Lower leg skin (tissue), 4 donors: ENCODE measurements at regions not wholly inside any gene's neighbourhood (a gene's known extent, or its start where the extent isn't known, plus 50 kb on each side); places are given as distances from the start of the nearest gene placed in this dataset.
"Not testable (repeated sequence)": the region's sequence is repeated elsewhere in the genome, so short reads cannot be mapped to it uniquely, and the experiment has no call there.

Experiments used
- DNase-seq, 2 donors: peaks; one replicate each; pipeline ENCODE4 v3.0.0-alpha.2; 2019; ENCODE audit warnings: low spot score in 2 of 2
- H3K4me3 ChIP-seq: fragments of 200-600 bp; sonication (generic); 2 replicates; pipeline ENCODE4 v1.5.1; 2017; ENCODE audit warnings: mild to moderate bottlenecking, low read depth; ENCODE audit not compliant: poor library complexity, severe bottlenecking
- CTCF ChIP-seq, 3 donors: fragments of 450-650 bp; IDR thresholded peaks; one replicate each; pipeline ENCODE4 v1.5.1; 2016; ENCODE audit warnings: antibody characterized with exemption in 3 of 3, mild to moderate bottlenecking in 3 of 3, moderate library complexity in 2 of 3
- POLR2A ChIP-seq, 2 donors: fragments of 450-650 bp; IDR thresholded peaks; one replicate each; pipeline ENCODE4 v1.6.1; 2016 to 2017; ENCODE audit warnings: antibody characterized with exemption in 2 of 2, mild to moderate bottlenecking in 1 of 2, moderate library complexity in 1 of 2
- WGBS, 2 donors: methylation state at CpG; one replicate each; pipeline ENCODE4 v1.1.5; 2018; 5-methylcytosine and 5-hydroxymethylcytosine counted together
- intact Hi-C: fragments of 100-400 bp; cut with DNase I; formaldehyde crosslinking; loops from one replicate; pipeline ENCODE4 v1.15.0; 2023; ENCODE audit warnings: low total_unique reads

GRCh38 chr4:155442267-155443105, 65.7 kb upstream of the MAP9 start:
- 54 to 58% methylated on average over 10 of the region's 10 CpGs for WGBS, 2 donors
- H3K4me3 ChIP-seq = no peak overlapping the region
- DNase-seq = peak; percentile 75 to 95
- intact Hi-C loops = no loop called here
- TF ChIP-seq CTCF (IDR thresholded peaks at IDR 0.05) (peak in 1 of 3 donors; percentile 31), POLR2A (IDR thresholded peaks at IDR 0.05) (no peak)

GRCh38 chr4:155441475-155441874, 64.7 kb upstream of the MAP9 start:
- intact Hi-C loops = no loop called here
- TF ChIP-seq CTCF (IDR thresholded peaks at IDR 0.05) (no peak), POLR2A (IDR thresholded peaks at IDR 0.05) (no peak)
- no peak overlapping the region for H3K4me3 ChIP-seq
- DNase-seq = no peak
- 83 to 87% methylated on average over 1 of the region's 1 CpG for WGBS, 2 donors

- 96 to 99% methylated on average over 6 of the region's 6 CpGs for WGBS, 2 donors
- not testable (repeated sequence) for DNase-seq, H3K4me3 ChIP-seq
- intact Hi-C loops = loop anchor here (5.0 kb wide), 1 partner anchor 348 kb away; no protein-coding TSS in a partner anchor
Measured at GRCh38 chr4:155439760-155440159, 63.0 kb upstream of the MAP9 start.

GRCh38 chr4:155434904-155435303, 58.1 kb upstream of the MAP9 start:
- 73 to 83% methylated on average over 3 of the region's 3 CpGs for WGBS, 2 donors
- intact Hi-C loops = loop anchor here (5.0 kb wide), 1 partner anchor 352 kb away; no protein-coding TSS in a partner anchor
- H3K4me3 ChIP-seq = no peak overlapping the region

GRCh38 chr4:155434366-155434765, 57.6 kb upstream of the MAP9 start:
- TF ChIP-seq CTCF (IDR thresholded peaks at IDR 0.05) (no peak), POLR2A (IDR thresholded peaks at IDR 0.05) (no peak)
- WGBS, 2 donors = 80 to 83% methylated on average over 1 of the region's 1 CpG
- DNase-seq = no peak
- intact Hi-C loops = no loop called here
- H3K4me3 ChIP-seq = no peak overlapping the region

More at GRCh38 chr4:155434904-155435303, 58.1 kb upstream of the MAP9 start:
- no peak for TF ChIP-seq POLR2A (IDR thresholded peaks at IDR 0.05)
- no peak for TF ChIP-seq CTCF (IDR thresholded peaks at IDR 0.05)
- DNase-seq = no peak

GRCh38 chr4:155433636-155434360, 57.0 kb upstream of the MAP9 start:
- DNase-seq = no peak
- 36 to 57% methylated on average over 2 of the region's 2 CpGs for WGBS, 2 donors
- TF ChIP-seq CTCF (IDR thresholded peaks at IDR 0.05) (no peak), POLR2A (IDR thresholded peaks at IDR 0.05) (no peak)
- intact Hi-C loops = no loop called here
- no peak overlapping the region for H3K4me3 ChIP-seq
